HG02642 (cell line): ENCODE measurements at regions not wholly inside any gene's neighbourhood (a gene's known extent, or its start where the extent isn't known, plus 50 kb on each side); places are given as distances from the start of the nearest gene placed in this dataset.

ENCODE experiments used
- ATAC-seq: cut with Tn5 transposase; IDR thresholded peaks from one replicate; pipeline ENCODE4 v1.9.1; 2021; ENCODE audit warnings: mild to moderate bottlenecking; ENCODE audit not compliant: unreplicated experiment, poor library complexity

DNA sequence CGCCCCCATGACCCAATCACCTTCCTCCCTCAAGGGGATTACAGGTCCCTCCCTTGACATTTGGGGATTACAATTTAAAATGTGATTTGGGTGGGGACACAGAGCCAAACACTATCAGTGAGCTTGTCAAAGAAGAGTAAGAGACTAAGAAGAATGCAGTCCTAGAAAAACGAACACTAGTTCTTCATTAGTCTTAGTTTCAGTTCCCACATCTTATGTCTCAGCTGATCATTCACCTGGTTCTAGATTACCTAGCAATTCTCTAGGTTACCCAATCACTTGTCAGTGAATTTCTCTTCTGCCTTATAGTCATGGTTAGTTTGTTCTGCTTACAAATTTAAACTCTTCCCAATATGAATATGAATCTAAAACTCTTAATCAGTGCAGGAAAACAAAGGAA lies 251.5 kb downstream of the COX7C start:
- ATAC-seq = no peak

DNA sequence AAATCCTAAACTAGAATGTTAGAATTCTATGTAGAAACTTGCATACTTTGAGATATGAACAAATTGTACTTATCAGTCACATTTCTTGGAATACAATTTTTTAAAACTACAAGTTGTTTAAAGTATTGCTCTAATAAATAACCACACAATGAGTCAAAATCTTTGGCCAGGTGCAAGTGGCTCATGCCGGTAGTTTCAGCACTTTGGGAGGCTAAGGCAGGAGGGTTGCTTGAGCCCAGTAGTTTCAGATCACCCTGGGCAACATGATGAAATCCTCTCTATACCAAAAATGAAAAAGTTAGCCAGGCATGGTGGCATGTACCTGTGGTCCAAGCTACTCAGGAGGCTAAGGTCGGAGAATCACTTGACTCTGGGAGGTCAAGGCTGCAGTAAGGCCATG lies 257.8 kb downstream of the COX7C start:
- no peak for ATAC-seq

DNA sequence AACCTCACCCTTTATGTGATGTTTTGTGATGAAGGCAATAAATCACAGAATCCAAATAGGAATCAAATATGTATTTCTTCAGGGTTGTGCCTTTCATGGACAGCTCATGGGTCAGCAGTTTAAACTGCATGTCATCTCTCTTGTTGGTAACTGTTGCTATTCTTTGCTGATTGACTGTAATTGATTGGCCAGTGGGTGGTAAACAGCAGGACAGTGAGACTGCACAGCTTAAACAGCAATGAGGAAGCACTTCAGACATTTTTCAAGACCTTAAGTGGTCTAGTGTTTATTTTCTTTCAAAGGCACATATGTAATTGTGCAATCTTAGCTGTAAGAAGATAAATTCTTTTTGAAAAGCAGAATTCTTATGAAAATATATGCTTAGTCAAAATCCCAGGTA lies 260.5 kb downstream of the COX7C start:
- no peak for ATAC-seq

DNA sequence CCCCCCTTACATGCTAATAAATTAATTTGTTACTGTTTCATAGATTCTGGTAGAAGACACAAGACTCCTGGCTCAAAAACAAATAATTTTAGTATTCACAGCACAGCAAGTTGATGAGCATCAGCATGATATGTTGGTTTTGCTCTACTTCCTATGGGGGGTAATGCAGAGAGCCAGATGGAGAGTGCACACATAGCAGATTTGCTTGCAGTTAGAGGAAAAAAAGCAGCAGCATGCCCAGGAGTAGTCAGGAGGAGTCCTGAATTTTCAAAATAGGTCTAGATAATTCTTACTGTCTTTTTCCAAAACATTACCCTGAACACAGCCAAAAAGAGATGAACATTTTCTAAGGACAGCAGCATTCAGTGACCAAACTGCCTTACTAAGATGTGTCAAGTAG lies 261.3 kb downstream of the COX7C start:
- no peak for ATAC-seq

DNA sequence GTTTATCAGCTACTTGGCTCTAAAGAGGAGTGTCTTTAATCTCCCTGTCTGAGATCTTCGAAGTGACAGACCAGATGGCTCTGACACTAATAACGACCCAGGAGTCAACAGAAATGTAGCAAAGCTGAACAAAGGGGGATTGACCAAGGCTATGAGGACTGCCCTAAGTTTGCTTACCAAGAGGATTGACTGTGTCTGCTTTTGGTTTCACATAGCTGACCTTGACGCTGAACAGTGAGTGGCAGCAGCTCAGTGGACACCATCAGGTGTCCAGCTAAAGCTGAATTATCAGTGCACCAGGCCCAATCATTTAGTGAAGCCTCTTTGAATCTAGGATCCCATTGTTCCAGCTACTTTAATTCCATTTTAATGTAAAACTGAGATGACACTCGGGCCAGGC lies 262.6 kb downstream of the COX7C start:
- no peak for ATAC-seq

DNA sequence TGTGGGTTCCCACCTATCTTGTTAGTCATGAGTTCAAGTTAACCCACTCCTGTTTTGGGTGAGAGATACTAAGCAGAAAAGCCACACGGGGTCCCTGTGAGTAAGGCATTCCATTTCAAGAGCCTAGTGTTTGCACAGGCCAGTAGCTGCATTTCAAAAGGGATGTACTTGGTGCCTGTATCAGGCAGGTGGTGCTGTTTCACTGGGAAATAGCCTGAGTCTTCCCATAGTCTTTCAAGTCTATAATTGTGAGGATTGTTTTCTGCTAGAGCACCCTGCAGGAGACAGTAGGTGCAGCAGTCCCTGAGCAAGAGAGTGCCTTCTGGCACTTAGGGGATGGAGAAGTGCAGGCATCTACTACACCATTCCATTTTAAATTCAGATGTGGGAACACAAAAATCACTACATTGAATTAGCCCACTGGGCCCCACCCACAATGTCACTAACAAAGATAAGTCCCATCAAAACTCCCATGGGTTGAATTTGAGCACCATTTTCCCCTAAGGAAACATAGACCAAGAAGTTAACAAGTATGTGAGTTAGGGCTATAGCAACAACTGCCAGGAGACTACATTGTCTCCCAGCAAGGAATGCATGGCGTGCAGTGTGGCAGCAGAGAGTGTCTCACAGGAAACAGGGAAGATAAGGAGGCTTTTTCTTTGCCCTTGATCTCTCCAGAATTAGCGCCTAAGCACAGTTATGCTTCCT lies 263.2 kb downstream of the COX7C start:
- peak; percentile 72 for ATAC-seq

DNA sequence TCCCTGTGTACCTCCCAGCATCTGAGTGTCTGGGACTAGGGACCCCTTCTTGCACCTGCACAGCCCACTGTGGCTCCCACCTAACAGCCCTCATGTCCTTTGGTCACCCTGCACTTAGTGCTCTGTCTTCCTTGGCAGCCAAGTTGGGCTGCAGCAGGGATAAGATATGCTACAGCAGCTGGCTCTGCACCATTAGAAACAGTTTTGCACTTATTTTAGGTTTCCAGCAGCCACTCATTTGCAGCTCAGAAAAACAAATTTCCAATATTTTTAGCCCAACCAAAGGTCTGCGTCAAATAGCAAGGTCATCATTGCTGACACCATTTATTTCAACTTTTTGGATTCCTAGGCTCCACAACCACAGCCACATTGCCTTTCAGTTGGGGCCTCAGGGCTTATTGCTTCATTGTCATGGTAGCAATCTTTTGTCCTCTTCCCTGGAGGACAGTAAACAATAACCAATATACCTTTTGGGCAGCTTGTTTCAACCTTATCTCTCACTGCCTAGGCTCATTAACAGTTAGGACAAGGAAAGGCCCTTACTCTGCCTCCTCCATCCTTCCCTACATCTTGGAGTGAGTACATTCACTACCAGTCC lies 263.9 kb downstream of the COX7C start:
- ATAC-seq = no peak

DNA sequence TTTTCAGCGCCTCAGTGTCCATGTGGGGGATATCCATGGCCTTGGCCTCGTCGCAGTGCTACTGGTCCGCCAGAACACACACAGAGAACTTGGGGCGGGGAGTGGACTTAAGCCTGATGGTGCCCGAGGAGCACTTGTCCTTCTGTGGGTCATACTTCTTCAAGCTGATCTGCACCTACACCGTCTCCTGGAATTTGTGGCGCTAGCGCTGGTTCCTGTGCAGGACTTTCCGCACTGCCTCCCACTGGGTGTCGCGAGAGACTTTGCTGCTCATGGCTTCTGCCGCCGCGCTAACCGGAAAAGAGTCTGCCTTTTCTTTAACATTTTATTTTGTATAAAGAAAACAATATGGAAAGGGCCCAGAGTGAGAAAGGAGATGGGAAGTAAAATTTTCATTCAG lies 266.9 kb downstream of the COX7C start:
- no peak for ATAC-seq

DNA sequence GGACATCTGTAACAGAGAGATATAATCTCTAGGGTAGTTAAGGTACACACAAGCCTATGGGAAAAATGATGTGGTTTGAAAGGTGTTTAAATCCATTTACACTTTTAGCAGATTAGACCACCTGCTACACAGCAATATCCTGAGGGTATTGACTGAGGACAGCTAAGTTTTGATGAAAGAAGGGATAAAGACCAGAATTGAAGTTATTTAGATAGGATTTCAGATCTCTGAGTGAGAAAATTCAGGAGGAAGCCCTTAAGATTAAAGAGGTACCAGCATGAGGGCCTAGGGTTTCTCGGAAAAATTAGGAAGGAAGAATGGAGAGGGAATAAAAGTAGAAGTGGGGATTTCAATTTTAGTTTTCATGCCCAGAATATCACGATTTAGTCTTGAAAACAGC lies 267.3 kb downstream of the COX7C start:
- no peak for ATAC-seq

DNA sequence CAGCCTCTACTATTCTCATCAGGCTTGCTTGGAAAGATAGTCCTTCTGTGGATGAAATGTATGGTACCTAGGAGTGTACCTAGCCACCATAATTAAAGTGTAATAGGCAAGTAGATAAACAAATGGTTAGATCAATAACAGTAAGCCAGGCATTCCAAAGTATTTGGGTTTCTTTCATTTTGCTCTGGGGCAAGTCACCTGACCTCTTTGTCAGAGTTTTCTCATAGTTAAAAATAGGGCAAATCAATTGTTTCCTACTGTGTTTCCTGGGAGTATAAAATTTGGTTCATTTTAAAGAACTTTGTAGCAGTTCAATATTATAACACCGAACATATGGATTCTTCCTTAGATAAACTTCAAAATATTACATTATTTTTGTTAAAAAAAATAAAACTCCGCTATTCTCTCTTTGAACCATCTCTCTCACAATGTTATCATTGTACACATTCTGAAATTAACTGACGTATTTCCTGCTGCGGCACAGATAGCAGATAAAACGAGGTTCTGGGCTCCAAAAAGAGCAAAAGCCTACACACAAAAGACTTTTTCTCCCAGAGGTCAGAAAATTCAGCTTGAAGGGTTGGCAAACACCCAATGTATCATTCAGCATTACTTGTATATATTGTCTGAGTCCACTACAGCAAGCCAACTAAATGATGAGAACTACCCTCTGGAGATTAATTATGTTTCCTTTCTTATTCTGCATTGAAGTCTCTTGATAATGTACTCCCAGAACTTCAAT lies 267.9 kb downstream of the COX7C start:
- ATAC-seq = no peak

DNA sequence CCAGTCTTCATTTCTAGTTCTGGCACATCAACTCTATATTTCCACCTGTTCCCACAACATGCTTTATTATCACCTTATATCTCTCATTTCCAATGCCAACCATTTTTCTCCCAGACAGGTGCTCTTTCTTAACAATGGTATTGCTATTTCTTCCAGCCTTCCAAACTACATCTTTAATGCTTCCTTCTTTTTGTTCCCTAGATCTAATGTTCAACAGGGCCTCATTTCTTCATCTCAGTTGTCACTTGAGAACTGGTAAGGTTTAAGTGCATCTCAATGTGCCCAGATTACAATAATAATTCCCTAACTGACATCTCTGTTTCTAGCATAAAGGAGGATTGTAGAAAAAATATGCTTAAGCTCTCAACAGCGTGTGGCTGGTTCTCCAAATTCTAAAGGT lies 272.6 kb downstream of the COX7C start:
- no peak for ATAC-seq

DNA sequence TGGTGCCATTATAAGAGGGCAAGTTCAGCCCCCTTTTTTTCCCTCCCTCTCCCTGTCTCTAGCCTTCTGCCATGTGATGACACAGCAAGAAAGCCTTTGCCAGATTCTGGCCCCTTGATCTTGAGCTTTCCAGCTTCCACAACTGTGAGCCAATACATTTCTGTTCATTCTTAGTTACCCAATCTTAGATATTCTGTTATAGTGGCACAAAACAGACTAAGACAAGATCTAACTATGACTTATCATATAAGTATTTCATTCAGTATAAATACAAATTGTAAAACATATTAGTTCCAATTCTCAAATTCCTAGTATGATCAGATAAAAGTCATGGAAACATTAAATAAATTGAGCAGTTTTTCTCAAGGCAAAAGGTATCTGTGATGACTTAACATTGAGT lies 276.3 kb downstream of the COX7C start:
- no peak for ATAC-seq

DNA sequence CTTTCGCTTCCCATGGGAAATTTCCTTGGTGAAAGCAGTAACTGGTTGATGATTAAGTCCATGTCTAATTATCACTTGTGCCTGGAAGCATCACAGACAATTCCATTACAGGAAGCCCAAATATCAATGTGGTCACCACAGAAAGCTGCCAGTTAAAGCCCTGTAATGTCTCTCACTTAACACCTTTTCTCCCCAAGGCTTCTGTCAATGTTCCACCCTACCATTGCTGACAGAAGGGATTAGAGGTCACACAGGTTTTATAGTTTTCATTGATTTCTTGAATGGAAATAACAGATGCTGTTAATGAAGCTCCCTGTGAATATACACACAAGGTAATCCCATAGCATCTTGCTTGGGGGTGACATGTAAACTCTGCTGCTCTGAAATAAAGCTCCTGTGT lies 279.2 kb downstream of the COX7C start:
- ATAC-seq = no peak

DNA sequence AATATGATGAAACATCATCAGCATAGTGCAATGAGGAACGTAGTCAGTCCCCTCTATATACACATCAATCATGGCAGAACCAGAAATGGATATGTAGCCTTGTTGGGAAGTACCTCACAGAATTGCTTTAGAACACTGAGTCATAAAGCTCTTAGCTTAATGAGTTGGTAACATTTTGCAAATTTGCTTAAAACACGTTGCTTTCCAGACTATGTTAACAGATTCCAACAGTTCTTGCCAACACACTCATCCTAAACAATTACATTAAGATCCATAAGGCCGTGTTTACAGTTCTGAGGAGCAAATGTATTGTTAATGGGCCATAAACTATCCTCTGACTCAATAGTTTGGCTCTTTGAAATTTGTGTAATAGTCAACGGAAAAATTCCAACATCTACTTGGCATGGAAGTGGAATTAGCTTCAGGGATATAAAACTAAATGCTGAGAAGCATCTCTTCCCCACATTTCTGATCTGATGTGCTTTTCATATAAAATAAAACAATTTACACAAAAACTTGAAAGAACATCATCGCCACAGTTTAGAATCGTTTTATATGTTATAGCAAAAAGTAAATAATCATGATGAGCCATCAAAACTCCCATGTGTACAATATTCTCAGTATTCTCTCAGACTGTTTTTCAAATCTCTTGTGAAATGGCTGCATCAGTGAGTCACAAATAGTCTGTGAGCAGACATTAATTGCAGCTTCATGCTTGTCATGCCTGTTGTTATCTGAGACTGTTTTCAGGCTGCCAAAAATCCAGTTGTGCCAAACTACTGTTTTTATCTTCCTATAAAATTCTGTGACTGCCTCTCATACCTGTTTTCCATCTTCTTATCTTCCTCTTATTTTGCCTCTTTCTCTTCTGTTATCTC lies 291.9 kb downstream of the COX7C start:
- ATAC-seq = no peak

DNA sequence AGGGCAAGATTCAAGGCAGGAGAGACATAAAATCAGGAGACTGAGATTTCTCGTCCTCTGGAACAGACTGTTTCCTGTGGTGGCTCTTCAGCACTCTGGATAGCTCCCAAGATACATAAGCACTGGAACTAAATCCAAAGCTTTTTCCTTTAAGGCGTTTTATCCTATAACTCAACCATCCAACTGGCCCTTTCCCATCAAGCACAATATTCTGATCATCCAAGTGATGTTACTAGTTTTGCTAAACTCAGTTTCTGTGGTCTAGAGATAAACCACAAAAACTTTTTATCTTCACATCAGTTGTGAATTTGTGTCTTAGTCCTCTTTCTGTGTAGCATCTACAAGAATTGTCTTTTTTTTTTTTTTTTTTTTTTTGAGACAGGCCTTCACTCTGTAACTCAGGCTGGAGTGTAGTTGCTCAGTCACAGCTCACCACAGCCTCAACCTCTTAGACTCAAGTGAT lies 299.4 kb downstream of the COX7C start:
- no peak for ATAC-seq

DNA sequence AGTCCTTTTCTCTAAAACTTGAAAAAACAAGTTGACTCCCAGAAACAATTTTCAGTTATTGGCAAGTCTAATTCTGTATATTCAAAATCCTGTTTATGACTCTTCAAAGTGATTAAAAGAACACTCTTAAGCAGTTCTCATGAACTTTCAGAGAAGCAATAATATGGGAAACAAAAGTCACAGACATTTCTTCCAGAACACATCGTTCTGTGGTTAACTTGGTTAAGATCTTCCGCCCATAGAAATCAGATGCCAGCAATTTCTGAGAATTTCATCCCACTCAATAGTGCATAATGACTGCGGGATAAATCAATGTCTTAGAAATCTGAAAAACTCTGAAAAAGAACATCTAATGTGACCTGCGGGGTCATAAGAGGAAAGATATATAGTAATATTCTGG lies 300.5 kb downstream of the COX7C start:
- ATAC-seq = no peak

DNA sequence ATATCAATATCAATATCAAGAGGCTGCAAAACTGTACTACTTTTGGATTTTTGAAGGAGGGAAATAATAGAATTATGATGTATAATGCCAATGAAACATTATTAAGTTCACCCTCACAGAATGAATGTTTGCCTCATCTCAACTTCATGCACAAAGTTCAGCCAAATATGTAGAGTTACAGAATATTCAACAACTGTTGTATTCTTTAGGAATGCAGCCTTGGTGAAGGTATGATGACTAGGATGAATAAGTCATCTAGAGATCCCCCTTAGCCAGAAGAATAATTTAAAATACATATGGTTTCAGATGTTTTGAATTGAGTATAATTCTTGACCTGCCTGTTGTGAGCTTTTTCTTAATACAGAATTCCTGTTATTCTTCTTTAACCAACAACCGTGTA lies 308.3 kb downstream of the COX7C start:
- no peak for ATAC-seq

DNA sequence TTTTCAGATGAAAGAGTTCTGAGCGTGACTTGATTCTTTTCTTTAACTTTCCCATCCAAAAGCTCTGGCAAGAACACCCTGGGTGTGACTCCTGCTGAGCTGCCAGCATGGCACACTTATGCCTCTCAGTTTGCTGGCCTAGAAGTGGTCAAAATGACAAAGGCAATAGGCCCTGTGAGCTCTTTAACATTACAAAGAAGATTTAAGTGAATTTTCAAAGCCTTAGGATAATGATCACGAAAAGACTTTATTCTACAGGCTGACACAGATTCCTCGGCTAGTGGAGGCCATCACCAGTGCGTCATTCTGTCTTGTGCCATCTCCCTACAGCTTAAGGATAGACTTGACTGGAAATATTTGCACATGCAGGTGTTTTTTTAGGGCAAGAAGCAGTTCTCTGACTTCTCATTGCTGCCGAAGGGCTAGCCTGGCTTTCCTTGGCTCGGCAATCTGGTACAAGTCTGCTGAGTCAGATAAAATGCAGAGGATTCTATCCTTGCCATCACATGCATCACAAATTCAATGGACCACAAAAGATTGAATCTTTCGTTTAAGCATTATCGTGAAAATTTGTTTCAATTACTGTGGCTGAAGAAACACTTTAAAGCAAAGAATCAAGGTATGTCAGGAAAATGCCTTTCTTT lies 311.5 kb downstream of the COX7C start:
- no peak for ATAC-seq

DNA sequence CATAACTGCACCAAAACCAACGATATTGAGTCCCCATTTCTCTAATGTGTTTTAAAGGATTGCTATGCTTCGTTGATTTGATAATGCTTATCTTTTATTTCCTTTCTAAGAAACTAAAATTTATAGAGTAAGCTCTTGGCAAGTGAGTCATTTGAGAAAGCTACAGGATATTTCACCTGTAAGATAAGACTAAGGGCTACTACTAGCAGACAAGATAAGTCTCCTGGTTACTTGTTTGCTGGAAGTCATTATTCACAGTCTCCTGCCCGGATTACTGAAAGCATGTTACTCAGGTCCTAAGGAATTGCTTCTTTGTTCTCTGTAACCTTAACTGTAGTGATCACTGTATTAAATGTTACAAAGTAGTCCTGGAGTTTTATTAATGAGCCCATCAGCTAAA lies 315.9 kb upstream of the RASA1 start:
- no peak for ATAC-seq

DNA sequence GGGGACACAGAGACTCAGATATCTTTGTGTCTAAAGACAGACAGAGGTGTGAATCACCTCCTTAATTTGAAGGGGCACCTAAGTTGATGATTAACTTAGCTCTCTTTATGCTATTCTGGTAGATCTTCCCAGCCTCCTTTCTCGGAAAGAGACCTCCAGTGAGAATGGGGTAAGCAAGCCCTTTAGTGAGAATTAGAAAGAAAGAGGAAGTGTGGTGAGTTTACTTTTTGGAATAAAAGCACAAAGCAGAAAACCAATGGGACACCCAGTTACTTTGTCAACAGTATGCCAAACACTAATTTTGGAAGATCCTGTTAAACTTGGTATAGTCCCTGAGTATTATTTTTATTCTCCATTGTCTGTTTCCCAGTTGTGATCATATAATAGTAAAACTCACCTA lies 302.8 kb upstream of the RASA1 start:
- ATAC-seq = no peak
